Ishikawa (cell line): ENCODE measurements at regions not wholly inside any gene's neighbourhood (a gene's known extent, or its start where the extent isn't known, plus 50 kb on each side); places are given as distances from the start of the nearest gene placed in this dataset.

Experiments
- CREB1 ChIP-seq: IDR thresholded peaks from 2 replicates; pipeline ENCODE4 v1.6.1; 2012; ENCODE audit warnings: low read depth
- EP300 ChIP-seq: IDR thresholded peaks from 2 replicates; pipeline ENCODE4 v1.6.1; 2012; ENCODE audit warnings: borderline replicate concordance
- MAX ChIP-seq: IDR thresholded peaks from 2 replicates; pipeline ENCODE4 v1.6.1; 2012
- RAD21 ChIP-seq: IDR thresholded peaks from 2 replicates; pipeline ENCODE4 v1.6.1; 2012; ENCODE audit warnings: low read depth
- TAF1 ChIP-seq: IDR thresholded peaks from 2 replicates; pipeline ENCODE4 v1.6.1; 2012; ENCODE audit warnings: low read depth, mild to moderate bottlenecking
- YY1 ChIP-seq: IDR thresholded peaks from 2 replicates; pipeline ENCODE4 v1.6.1; 2012; ENCODE audit warnings: low read depth
- ZBTB7A ChIP-seq: IDR thresholded peaks from 2 replicates; pipeline ENCODE4 v1.6.1; 2012; ENCODE audit warnings: low read depth
- TF ChIP-seq, protein P1 (sequence below): IDR thresholded peaks from 2 replicates; pipeline ENCODE4 v1.6.1; 2012; ENCODE audit warnings: low read depth, mild to moderate bottlenecking

- no peak for TF ChIP-seq YY1
- no peak for TF ChIP-seq MAX
- TF ChIP-seq CREB1, result no peak
- TF ChIP-seq ZBTB7A, result no peak
- TF ChIP-seq TAF1, result no peak
- no peak for TF ChIP-seq EP300
- no peak for TF ChIP-seq RAD21
- TF ChIP-seq, protein P1, sequence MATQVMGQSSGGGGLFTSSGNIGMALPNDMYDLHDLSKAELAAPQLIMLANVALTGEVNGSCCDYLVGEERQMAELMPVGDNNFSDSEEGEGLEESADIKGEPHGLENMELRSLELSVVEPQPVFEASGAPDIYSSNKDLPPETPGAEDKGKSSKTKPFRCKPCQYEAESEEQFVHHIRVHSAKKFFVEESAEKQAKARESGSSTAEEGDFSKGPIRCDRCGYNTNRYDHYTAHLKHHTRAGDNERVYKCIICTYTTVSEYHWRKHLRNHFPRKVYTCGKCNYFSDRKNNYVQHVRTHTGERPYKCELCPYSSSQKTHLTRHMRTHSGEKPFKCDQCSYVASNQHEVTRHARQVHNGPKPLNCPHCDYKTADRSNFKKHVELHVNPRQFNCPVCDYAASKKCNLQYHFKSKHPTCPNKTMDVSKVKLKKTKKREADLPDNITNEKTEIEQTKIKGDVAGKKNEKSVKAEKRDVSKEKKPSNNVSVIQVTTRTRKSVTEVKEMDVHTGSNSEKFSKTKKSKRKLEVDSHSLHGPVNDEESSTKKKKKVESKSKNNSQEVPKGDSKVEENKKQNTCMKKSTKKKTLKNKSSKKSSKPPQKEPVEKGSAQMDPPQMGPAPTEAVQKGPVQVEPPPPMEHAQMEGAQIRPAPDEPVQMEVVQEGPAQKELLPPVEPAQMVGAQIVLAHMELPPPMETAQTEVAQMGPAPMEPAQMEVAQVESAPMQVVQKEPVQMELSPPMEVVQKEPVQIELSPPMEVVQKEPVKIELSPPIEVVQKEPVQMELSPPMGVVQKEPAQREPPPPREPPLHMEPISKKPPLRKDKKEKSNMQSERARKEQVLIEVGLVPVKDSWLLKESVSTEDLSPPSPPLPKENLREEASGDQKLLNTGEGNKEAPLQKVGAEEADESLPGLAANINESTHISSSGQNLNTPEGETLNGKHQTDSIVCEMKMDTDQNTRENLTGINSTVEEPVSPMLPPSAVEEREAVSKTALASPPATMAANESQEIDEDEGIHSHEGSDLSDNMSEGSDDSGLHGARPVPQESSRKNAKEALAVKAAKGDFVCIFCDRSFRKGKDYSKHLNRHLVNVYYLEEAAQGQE, result no peak
Measured at GRCh38 chr1:9442278-9442846, 96.9 kb upstream of the SLC25A33 start.
